ENCODE measurements at regions not wholly inside any gene's neighbourhood (a gene's known extent, or its start where the extent isn't known, plus 50 kb on each side); places are given as distances from the start of the nearest gene placed in this dataset.

DNA sequence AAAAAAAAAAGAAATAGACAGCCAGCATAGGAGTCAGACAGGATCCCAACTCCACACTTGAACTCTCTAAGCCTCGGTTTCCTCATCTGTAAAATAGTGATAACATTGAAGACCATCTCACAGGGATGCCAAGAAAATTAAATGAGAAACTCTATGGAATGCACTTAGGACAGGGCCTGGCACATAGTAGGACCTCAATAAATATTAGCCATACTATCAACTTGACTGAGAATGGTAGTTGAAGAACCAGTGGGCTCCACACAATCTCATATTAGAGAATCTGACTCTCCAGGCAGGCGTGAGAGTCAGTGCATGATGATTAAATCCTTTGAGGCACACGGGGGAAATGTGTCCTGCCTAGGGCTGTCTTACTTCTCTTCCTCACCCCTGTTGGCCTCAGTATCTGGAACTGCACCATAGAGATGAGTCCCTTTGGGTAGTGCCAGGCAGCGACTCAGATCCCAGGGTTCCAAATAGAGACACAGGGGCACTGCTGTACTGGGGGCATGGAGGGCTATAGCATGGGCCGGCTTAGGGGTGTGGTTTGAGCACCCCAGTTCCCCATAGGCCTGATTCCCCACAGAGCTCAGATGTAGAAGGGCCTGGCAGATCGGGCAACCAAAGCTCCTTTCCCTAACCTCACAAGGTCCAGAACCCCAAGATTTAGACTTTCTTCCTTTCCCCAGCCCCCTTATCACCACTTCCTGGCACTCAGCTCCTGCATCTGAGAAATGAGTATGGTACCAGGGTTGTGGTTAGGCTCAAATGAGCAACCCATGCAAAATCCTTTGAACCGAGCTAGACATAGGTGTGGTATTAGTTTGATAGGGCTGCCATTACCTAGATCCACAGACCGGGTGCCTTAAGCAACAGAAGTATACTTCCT is 51.3 kb upstream of the CAB39 start:
- ChIA-PET CTCF (interaction anchor here (0.9 to 1.1 kb wide), 3 partner anchors 53 to 163 kb away, joined by 3 read pairs; no protein-coding TSS in a partner anchor), POLR2A (interaction anchor here (0.6 to 0.7 kb wide), 2 partner anchors 95 to 336 kb away, joined by 3 read pairs; no protein-coding TSS in a partner anchor)
- intact Hi-C loops (cut with micrococcal nuclease) = no loop called here

More for the DNA sequence above, 51.3 kb upstream of the CAB39 start:
- no peaks in the 10 kb centered on the region for H4K20me1 ChIP-seq (replicated peaks; ENCODE audit: control insufficient read depth, extremely low read depth, insufficient read depth, low read length)
- TF ChIP-seq POLR2AphosphoS5 (IDR thresholded peaks at IDR 0.05; ENCODE audit: insufficient read depth, low read depth, low read length) (no peak), EZH2 (IDR thresholded peaks at IDR 0.05; ENCODE audit: borderline replicate concordance, low read depth, low read length, severe bottlenecking) (no peak), GATA2 (IDR thresholded peaks at IDR 0.05; ENCODE audit: insufficient read depth, insufficient read length, low read depth, low read length) (no peak), FOS (IDR thresholded peaks at IDR 0.05; ENCODE audit: borderline replicate concordance, insufficient read depth, low read length) (no peak), POLR2A (IDR thresholded peaks at IDR 0.05; ENCODE audit: low read depth, low read length) (no peak), JUN (IDR thresholded peaks at IDR 0.05; ENCODE audit: borderline replicate concordance, insufficient read depth, insufficient read length, low read depth) (no peak), MYC (IDR thresholded peaks at IDR 0.05; ENCODE audit: low read depth, low read length) (no peak)
- TF ChIP-seq, protein P1, sequence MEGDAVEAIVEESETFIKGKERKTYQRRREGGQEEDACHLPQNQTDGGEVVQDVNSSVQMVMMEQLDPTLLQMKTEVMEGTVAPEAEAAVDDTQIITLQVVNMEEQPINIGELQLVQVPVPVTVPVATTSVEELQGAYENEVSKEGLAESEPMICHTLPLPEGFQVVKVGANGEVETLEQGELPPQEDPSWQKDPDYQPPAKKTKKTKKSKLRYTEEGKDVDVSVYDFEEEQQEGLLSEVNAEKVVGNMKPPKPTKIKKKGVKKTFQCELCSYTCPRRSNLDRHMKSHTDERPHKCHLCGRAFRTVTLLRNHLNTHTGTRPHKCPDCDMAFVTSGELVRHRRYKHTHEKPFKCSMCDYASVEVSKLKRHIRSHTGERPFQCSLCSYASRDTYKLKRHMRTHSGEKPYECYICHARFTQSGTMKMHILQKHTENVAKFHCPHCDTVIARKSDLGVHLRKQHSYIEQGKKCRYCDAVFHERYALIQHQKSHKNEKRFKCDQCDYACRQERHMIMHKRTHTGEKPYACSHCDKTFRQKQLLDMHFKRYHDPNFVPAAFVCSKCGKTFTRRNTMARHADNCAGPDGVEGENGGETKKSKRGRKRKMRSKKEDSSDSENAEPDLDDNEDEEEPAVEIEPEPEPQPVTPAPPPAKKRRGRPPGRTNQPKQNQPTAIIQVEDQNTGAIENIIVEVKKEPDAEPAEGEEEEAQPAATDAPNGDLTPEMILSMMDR (IDR thresholded peaks at IDR 0.05; ENCODE audit: extremely low read depth in 1 of 2, insufficient read depth in 1 of 2, low read depth in 1 of 2, low read length in 2 of 2) = no peak
- TF ChIP-seq, protein P2, sequence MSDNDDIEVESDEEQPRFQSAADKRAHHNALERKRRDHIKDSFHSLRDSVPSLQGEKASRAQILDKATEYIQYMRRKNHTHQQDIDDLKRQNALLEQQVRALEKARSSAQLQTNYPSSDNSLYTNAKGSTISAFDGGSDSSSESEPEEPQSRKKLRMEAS (IDR thresholded peaks at IDR 0.05; ENCODE audit: insufficient read depth, insufficient read length) = no peak
- dilution Hi-C loops (cut with MboI; ENCODE audit: extremely low pct_ligation_motif_present, low sequenced_read_pairs) = no loop called here
- no peak for DNase-seq (ENCODE audit: low read depth, low spot score)
- H3K4me1 ChIP-seq (ENCODE audit: control insufficient read depth, extremely low read depth, insufficient read depth, low read length) = peaks cover 4% of the 10 kb centered on the region
- no TSS peak for BruUV-seq (replicated peaks)
- H3K4me2 ChIP-seq (ENCODE audit: insufficient read depth, low read length) = no peak overlapping the region
- no peaks in the 10 kb centered on the region for H3K9me1 ChIP-seq (replicated peaks; ENCODE audit: control insufficient read depth, extremely low read depth, insufficient read depth, low read length)
- no peaks in the 10 kb centered on the region for H3K36me3 ChIP-seq (ENCODE audit: control insufficient read depth in 2 of 2, extremely low read depth in 1 of 2, insufficient read depth in 2 of 2, low read length in 2 of 2)
- no peak overlapping the region for H3K4me3 ChIP-seq (replicated peaks in 1 of 3; ENCODE audit: insufficient read depth in 1 of 3, low read depth in 1 of 3, low read length in 3 of 3)
- H2AFZ ChIP-seq (ENCODE audit: low read depth, low read length) = no peak overlapping the region
- H3K27me3 ChIP-seq (ENCODE audit: control insufficient read depth in 2 of 2, insufficient read depth in 2 of 2, low read length in 2 of 2) = no peaks in the 10 kb centered on the region
- no peaks in the 10 kb centered on the region for H3K79me2 ChIP-seq (ENCODE audit: control insufficient read depth, insufficient read depth, low read length)
- FAIRE-seq = no peak
- no peak overlapping the region for H3K9ac ChIP-seq (replicated peaks; ENCODE audit: extremely low read depth, insufficient read depth, low read length)
- no peak overlapping the region for H3K27ac ChIP-seq (ENCODE audit: insufficient read depth, low read depth, low read length)
- H3K9me3 ChIP-seq (replicated peaks; ENCODE audit: control insufficient read depth, insufficient read depth, low read length) = no peaks in the 10 kb centered on the region
